HG02938 (cell line): ENCODE measurements at regions not wholly inside any gene's neighbourhood (a gene's known extent, or its start where the extent isn't known, plus 50 kb on each side); places are given as distances from the start of the nearest gene placed in this dataset.

Experiments used
- ATAC-seq: cut with Tn5 transposase; IDR thresholded peaks from one replicate; pipeline ENCODE4 v1.9.1; 2021; ENCODE audit warnings: mild to moderate bottlenecking, moderate library complexity; ENCODE audit not compliant: unreplicated experiment

- no peak for ATAC-seq
Observed at GRCh38 chr12:75711271-75711670, 199.9 kb upstream of the KRR1 start.

DNA sequence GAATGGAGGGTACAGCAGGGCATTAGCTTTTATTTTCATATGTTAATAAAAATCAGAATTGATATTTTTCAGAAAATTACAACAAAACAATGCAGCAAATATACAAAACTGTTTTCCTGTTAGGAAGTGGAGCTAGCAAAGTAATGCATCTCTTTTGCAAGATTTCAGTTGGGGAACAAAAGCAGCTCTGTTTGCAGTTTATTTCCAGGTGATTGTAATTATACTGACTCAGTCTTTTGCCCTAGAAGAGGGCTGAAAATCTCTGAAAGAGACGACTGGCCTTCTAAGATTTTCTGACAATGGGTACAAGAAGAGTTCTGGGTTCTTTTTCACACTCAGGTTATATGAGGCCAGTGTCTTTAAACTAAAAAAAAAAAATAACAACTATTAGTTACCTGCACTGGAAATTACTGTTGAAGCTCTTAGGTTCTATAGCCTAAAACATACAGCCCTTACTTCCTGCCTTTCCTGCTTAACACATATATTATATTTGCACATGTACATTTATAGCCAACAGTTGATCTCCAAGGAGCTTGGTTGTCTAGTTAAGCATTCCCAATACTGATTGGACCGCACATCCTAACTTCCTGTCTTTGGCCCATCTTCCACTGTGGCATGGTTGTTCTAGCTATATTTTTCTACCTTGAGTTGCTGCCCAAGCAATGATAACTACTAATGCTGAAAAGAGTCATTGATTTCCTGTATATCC, 199.1 kb upstream of the KRR1 start:
- no peak for ATAC-seq

GRCh38 chr12:75709503-75709902, 198.1 kb upstream of the KRR1 start:
- no peak for ATAC-seq

DNA sequence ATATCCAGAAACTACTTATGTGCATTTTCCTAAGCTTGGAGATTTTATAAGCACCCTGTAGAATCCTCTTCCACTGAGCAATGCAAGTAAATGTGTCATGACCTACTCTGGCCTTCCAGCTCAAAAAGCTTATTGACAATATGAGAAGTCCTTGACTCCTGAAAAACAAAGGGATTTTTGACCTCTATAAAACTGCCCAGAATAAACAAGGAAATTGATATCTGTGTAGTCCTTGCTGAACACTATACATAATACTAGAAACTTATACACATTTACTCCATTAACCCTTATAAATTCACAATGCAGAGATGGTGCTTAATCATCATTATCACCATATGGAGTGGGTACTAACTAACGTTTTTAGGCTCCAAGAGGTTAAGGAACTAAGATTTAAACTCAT, 197.4 kb upstream of the KRR1 start:
- ATAC-seq: no peak

DNA sequence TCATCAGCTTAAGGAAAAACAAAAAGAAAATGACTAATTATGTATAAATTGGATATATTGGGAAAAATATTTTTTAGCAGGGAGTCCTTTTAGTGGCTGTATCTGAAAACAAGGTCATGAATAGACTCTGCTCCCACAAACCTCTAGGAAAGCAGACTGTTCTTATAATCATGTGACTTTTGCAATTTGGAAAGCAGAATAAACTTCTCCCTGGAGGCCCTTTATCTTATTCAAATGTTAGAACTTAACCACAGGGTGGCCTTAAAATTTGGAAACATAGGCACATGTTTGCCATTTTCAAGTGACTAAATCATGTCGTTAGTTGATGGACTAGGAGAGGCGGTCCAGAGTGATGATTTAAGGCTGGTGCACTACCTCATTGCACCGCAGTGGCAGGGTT, 196.6 kb upstream of the KRR1 start:
- ATAC-seq: no peak

DNA sequence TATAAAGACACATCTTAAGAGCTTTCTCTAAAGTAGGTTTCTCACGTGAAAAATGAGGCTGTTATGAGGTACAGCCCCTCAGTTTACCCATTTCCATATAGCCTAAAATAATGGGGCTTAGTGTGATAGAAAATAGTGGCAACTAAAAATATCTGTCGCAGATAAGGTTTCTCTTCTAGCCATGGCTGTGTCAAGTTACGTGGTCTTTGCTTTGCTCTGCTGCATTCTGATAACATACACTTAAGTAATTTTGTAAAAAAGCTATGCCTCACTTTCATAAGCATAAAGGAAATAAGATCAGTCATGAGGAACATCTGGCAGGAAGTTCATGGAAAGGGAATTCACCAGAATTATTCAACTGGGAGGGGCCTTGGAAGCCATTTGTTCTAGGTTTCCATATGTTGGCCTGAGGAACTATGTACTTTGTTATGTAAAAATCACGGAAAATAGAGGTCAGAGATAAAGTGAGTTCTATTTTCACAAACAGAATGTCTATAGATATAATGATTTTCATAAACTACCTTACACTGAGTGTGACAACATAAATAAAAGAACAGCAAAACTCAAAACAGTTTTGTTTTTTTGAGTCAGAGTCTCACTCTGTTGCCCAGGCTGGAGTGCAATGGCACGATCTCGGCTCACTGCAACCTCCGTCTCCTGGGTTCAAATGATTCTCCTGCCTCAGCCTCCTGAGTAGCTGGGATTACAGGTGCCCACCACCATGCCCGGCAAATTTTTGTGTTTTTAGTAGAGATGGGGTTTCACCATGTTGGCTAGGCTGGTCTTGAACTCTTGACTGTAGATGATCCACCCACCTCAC, 195.6 kb upstream of the KRR1 start:
- peak; percentile 53 for ATAC-seq

GRCh38 chr12:75705749-75706711, 194.6 kb upstream of the KRR1 start:
- ATAC-seq: no peak

GRCh38 chr12:75704664-75705063, 193.3 kb upstream of the KRR1 start:
- ATAC-seq: no peak

DNA sequence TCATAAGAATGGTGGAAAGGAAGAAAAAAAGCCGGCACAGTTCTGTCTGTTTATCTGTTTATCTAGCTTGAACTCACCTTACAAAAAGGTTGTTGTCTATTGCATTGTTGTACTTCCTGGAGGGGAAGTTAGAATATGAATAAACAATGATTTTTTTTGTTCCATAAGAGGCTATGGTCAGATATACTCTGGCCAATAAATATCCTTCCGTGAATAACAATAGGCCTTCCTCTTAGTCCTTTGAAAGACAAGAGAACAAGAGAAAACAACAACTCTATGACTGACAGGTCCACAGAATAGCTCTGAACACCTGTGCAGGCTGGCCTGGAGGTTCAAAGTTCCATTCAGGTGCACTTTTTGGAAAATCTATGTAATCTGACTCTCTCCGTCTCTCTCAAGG, 192.8 kb upstream of the KRR1 start:
- no peak for ATAC-seq

DNA sequence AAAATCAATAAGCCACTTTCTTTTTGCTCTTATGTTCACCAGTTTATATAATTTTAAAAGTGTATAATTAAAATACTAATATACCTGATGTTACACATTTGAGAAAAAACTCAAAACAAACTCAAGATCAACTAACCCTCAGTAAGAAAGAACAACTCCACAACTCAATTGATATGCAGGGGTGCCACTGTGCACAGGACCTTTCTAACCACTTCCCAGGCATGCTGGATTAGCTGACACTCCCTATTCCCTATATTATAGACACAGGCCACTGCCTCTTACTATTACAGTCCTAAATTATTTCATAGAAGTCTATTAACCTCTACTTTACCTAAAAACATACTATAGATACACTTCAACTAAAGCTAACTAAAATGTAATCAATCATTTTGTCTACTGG, 191.7 kb upstream of the KRR1 start:
- no peak for ATAC-seq

- no peak for ATAC-seq
Observed at GRCh38 chr12:75702477-75703093, 191.2 kb upstream of the KRR1 start.

DNA sequence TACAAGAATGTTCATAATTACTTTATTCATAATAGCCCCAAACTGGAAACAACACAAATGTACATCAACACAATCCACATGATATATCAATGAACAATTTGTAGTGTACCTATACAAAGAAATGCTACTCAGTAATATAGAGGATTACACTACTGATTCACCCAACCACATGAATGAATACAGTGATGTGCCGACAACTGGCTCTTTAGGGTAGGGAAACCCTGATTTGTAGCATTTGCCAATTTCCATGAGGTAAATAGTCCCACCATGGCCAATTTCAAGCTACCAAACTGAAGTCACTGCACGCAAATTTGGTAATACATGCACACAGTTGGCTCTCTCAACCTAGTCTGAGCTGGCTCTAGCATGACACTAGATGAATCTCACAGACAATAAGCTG, 190.4 kb upstream of the KRR1 start:
- no peak for ATAC-seq

DNA sequence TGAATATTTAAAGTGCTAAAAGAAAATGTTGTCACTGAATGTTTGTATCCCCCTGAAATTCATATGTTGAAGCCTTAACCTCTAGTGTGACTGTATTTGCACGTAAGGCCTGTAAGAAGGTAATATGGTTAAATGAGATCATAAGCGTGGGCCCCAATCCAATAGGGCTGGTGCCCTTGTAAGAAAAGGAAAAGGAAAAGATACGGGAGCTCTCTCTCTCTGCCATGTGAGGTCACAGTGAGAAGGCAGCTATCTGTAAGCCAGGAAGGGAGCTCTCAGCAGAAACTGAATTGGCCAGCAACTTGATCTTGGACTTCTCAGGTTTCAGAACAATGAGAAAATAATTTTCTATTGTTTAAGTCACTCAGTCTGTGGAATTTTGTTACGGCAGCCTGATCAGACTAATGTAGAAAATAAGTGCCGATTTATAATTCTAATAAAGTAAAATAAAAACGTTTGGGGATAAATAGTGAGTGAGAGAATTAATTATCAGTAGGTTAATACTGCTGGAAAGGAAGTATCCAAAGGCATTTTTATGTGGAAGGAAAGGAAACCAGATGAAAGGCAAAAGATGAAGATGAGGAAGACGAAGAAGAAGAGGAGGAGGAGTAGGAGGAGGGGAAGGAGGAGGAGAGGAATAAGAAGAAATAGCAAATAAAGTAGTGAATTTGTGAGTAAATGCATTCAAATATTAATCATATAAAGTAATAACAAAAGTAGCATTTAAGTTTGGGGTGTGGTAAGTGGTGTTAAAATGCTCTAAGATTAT, 188.5 kb upstream of the KRR1 start:
- ATAC-seq: no peak

- no peak for ATAC-seq
Observed at GRCh38 chr12:75699251-75699650, 187.8 kb upstream of the KRR1 start.

DNA sequence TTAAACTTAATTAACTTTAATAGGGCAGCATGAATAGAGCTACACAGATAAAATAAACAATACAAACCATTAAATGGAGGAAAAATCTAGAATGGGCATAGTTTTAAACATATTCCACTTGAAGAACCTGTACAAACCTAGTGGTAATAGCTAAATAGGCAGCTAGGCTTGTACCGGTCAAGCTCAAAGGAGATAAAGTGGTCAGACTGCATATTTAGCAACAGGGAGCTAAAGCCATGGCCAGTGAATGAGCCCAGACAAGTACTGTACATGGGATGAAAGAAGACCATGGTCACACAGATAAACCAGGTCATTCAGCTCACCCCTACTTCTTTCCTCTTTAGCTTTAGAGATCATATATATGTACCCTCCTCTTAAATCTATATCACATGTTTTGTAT, 186.6 kb upstream of the KRR1 start:
- no peak for ATAC-seq

- no peak for ATAC-seq
Observed at GRCh38 chr12:75695926-75696325, 184.5 kb upstream of the KRR1 start.

DNA sequence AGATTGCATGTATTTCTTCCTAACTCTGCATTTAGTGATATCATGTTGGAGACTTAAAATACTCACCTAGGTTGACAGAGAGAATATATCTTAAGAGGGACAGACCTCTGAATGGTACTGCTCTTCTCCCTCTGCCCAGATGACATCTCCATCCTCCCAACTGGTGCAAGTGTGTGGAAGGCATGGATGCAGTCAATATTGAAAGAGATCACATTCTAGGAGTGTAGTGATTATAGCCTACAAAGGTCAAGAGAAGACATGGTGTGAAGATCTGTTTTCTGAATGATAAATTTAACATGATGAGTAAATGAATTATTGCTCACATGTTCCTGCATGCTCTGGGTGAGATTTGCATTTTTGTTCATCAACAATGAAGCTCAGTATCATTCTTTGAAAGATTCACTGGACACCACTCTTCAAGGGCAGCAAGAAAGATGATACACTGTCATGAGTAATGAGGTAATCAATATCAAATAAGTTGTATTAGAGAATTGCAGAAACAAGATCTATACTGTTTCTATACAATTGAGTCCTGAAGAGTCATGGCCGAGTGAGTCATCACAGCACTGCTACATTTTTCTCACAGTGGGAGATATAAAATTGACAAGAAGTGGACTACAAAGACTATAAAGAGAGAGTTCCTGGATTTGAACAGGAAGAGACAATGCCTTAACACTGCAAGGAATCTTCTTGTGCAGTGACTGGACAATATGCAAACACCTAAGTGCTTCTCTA, 183.3 kb upstream of the KRR1 start:
- ATAC-seq: no peak

GRCh38 chr12:75692876-75693275, 181.5 kb upstream of the KRR1 start:
- ATAC-seq: no peak

GRCh38 chr12:75690296-75690955, 179.0 kb upstream of the KRR1 start:
- ATAC-seq: no peak
